ENCODE measurements at regions not wholly inside any gene's neighbourhood (a gene's known extent, or its start where the extent isn't known, plus 50 kb on each side); places are given as distances from the start of the nearest gene placed in this dataset.
A peak's percentile ranks its signal among the peaks of the same experiment; 100 is the strongest.
"Not testable (repeated sequence)": the region's sequence is repeated elsewhere in the genome, so short reads cannot be mapped to it uniquely, and the experiment has no call there.

GRCh38 chr3:106305882-106306435, 437.1 kb upstream of the CBLB start:
- H3K27ac Mint-ChIP-seq (ENCODE audit: unreplicated experiment), result no peak overlapping the region
- no peaks in the 10 kb centered on the region for H3K4me1 Mint-ChIP-seq (ENCODE audit: low read depth, unreplicated experiment)
- peaks cover 2% of the 10 kb centered on the region for H3K9me3 Mint-ChIP-seq (ENCODE audit: unreplicated experiment)
- no peak overlapping the region for H3K4me3 Mint-ChIP-seq (ENCODE audit: unreplicated experiment)
- TF ChIP-seq CTCF (IDR thresholded peaks at IDR 0.05; ENCODE audit: partially characterized antibody, unreplicated experiment), result no peak
- H3K36me3 Mint-ChIP-seq (ENCODE audit: unreplicated experiment), result no peaks in the 10 kb centered on the region
- no peak for DNase-seq
- no peaks in the 10 kb centered on the region for H3K27me3 Mint-ChIP-seq (ENCODE audit: unreplicated experiment)

- H3K4me3 Mint-ChIP-seq (ENCODE audit: unreplicated experiment), result no peak overlapping the region
- H3K27ac Mint-ChIP-seq (ENCODE audit: unreplicated experiment), result no peak overlapping the region
- H3K27me3 Mint-ChIP-seq (ENCODE audit: unreplicated experiment), result no peaks in the 10 kb centered on the region
- no peak for DNase-seq
- no peaks in the 10 kb centered on the region for H3K9me3 Mint-ChIP-seq (ENCODE audit: unreplicated experiment)
- H3K36me3 Mint-ChIP-seq (ENCODE audit: unreplicated experiment), result peaks cover 5% of the 10 kb centered on the region
- no peaks in the 10 kb centered on the region for H3K4me1 Mint-ChIP-seq (ENCODE audit: low read depth, unreplicated experiment)
- TF ChIP-seq CTCF (IDR thresholded peaks at IDR 0.05; ENCODE audit: partially characterized antibody, unreplicated experiment), result no peak
Observed at GRCh38 chr3:106309274-106309673, 440.5 kb upstream of the CBLB start.

- not testable (repeated sequence) for DNase-seq; H3K27me3 Mint-ChIP-seq (ENCODE audit: unreplicated experiment); H3K4me1 Mint-ChIP-seq (ENCODE audit: low read depth, unreplicated experiment); H3K9me3 Mint-ChIP-seq (ENCODE audit: unreplicated experiment); H3K4me3 Mint-ChIP-seq (ENCODE audit: unreplicated experiment); H3K27ac Mint-ChIP-seq (ENCODE audit: unreplicated experiment)
- peaks cover 10% of the 10 kb centered on the region for H3K36me3 Mint-ChIP-seq (ENCODE audit: unreplicated experiment)
Observed at GRCh38 chr3:106309798-106310197, 441.0 kb upstream of the CBLB start.

- Mint-ChIP-seq H3K9me3 (ENCODE audit: unreplicated experiment) (peaks cover 2% of the 10 kb centered on the region), H3K27ac (ENCODE audit: unreplicated experiment) (peak overlapping the region; percentile 45), H3K27me3 (ENCODE audit: unreplicated experiment) (no peaks in the 10 kb centered on the region), H3K36me3 (ENCODE audit: unreplicated experiment) (peaks cover 19% of the 10 kb centered on the region), H3K4me3 (ENCODE audit: unreplicated experiment) (no peak overlapping the region), H3K4me1 (ENCODE audit: low read depth, unreplicated experiment) (peaks cover 10% of the 10 kb centered on the region)
- no peak for TF ChIP-seq CTCF (IDR thresholded peaks at IDR 0.05; ENCODE audit: partially characterized antibody, unreplicated experiment)
- no peak for DNase-seq
Observed at GRCh38 chr3:106317141-106318055, 448.6 kb upstream of the CBLB start.

- not testable (repeated sequence) for DNase-seq; H3K4me3 Mint-ChIP-seq (ENCODE audit: unreplicated experiment); H3K27ac Mint-ChIP-seq (ENCODE audit: unreplicated experiment); H3K27me3 Mint-ChIP-seq (ENCODE audit: unreplicated experiment); H3K9me3 Mint-ChIP-seq (ENCODE audit: unreplicated experiment)
- Mint-ChIP-seq H3K4me1 (ENCODE audit: low read depth, unreplicated experiment) (peaks cover 15% of the 10 kb centered on the region), H3K36me3 (ENCODE audit: unreplicated experiment) (peaks cover 17% of the 10 kb centered on the region)
Observed at GRCh38 chr3:106321438-106321837, 452.6 kb upstream of the CBLB start.

- H3K27ac Mint-ChIP-seq (ENCODE audit: unreplicated experiment), result no peak overlapping the region
- H3K27me3 Mint-ChIP-seq (ENCODE audit: unreplicated experiment), result no peaks in the 10 kb centered on the region
- peaks cover 3% of the 10 kb centered on the region for H3K9me3 Mint-ChIP-seq (ENCODE audit: unreplicated experiment)
- no peak overlapping the region for H3K4me3 Mint-ChIP-seq (ENCODE audit: unreplicated experiment)
- H3K4me1 Mint-ChIP-seq (ENCODE audit: low read depth, unreplicated experiment), result peaks cover 13% of the 10 kb centered on the region
- TF ChIP-seq CTCF (IDR thresholded peaks at IDR 0.05; ENCODE audit: partially characterized antibody, unreplicated experiment), result no peak
- peaks cover 12% of the 10 kb centered on the region for H3K36me3 Mint-ChIP-seq (ENCODE audit: unreplicated experiment)
- DNase-seq, result no peak
Observed at GRCh38 chr3:106323586-106323985, 454.8 kb upstream of the CBLB start.

All from glutamatergic neuron (in vitro differentiated cells).